Neural cell (in vitro differentiated cells): ENCODE measurements at regions not wholly inside any gene's neighbourhood (a gene's known extent, or its start where the extent isn't known, plus 50 kb on each side); places are given as distances from the start of the nearest gene placed in this dataset.

ENCODE experiments used
- CTCF ChIP-seq: fragments of 450-650 bp; IDR thresholded peaks from 2 replicates; pipeline ENCODE4 v1.5.1; 2014; ENCODE audit warnings: antibody characterized with exemption, mild to moderate bottlenecking, moderate library complexity; ENCODE audit not compliant: poor library complexity, severe bottlenecking
- EP300 ChIP-seq: fragments of 450-650 bp; conservative IDR thresholded peaks from 2 replicates; pipeline ENCODE4 v1.6.1; 2014; ENCODE audit warnings: antibody characterized with exemption, mild to moderate bottlenecking, moderate library complexity; ENCODE audit not compliant: poor library complexity, severe bottlenecking
- EZH2 ChIP-seq: fragments of 200-600, 300-800 bp; shearing (Covaris generic), sonication (generic); IDR thresholded peaks from 2 replicates; pipeline ENCODE4 v1.6.1; 2014; ENCODE audit warnings: antibody characterized with exemption, low read length, borderline replicate concordance, mild to moderate bottlenecking; ENCODE audit not compliant: insufficient read depth, poor library complexity, severe bottlenecking
- MXI1 ChIP-seq: fragments of 450-650 bp; conservative IDR thresholded peaks from 2 replicates; pipeline ENCODE4 v1.6.1; 2014; ENCODE audit warnings: antibody characterized with exemption, mild to moderate bottlenecking; ENCODE audit not compliant: poor library complexity, severe bottlenecking
- RAD21 ChIP-seq: fragments of 450-650 bp; conservative IDR thresholded peaks from 2 replicates; pipeline ENCODE4 v1.6.1; 2014; ENCODE audit warnings: antibody characterized with exemption, mild to moderate bottlenecking, moderate library complexity
- REST ChIP-seq: IDR thresholded peaks from 2 replicates; pipeline ENCODE4 v1.6.1; 2012; ENCODE audit warnings: borderline replicate concordance
- SMC3 ChIP-seq: fragments of 450-650 bp; conservative IDR thresholded peaks from 2 replicates; pipeline ENCODE4 v1.6.1; 2014; ENCODE audit warnings: antibody characterized with exemption, mild to moderate bottlenecking, moderate library complexity; ENCODE audit not compliant: poor library complexity
- TAF1 ChIP-seq: IDR thresholded peaks from 2 replicates; pipeline ENCODE4 v1.6.1; 2012; ENCODE audit warnings: low read depth

GRCh38 chr2:226414335-226414734, 385.3 kb downstream of the IRS1 start:
- TF ChIP-seq REST (no peak), EZH2 (no peak), SMC3 (no peak), TAF1 (no peak), EP300 (peak; percentile 24), CTCF (no peak), RAD21 (no peak), MXI1 (no peak)
